Neuronal stem cell (in vitro differentiated cells): ENCODE measurements at regions not wholly inside any gene's neighbourhood (a gene's known extent, or its start where the extent isn't known, plus 50 kb on each side); places are given as distances from the start of the nearest gene placed in this dataset.

ENCODE experiments used
- DNase-seq: peaks from one replicate; pipeline ENCODE4 v3.0.0-alpha.2; 2013; ENCODE audit warnings: low spot score
- H2AFZ ChIP-seq: one replicate; pipeline ENCODE4 v1.6.1; 2013; ENCODE audit warnings: mild to moderate bottlenecking, low read length, inconsistent platforms
- H2AK5ac ChIP-seq: 2 replicates; pipeline ENCODE4 v1.6.1; 2013; ENCODE audit warnings: low read depth, mild to moderate bottlenecking, inconsistent platforms, low read length, moderate library complexity, mixed read lengths
- H2BK120ac ChIP-seq: 2 replicates; pipeline ENCODE4 v1.6.1; 2013; ENCODE audit warnings: low read depth, mild to moderate bottlenecking, inconsistent platforms, low read length, moderate library complexity, mixed read lengths
- H2BK12ac ChIP-seq: one replicate; pipeline ENCODE4 v1.6.1; 2013; ENCODE audit warnings: low read length, inconsistent platforms
- H2BK15ac ChIP-seq: 2 replicates; pipeline ENCODE4 v1.6.1; 2013; ENCODE audit warnings: mild to moderate bottlenecking, low read length, inconsistent platforms, mixed read lengths
- H2BK5ac ChIP-seq: one replicate; pipeline ENCODE4 v1.6.1; 2013; ENCODE audit warnings: inconsistent platforms, mild to moderate bottlenecking, low read length, moderate library complexity
- H3K14ac ChIP-seq: one replicate; pipeline ENCODE4 v1.6.1; 2013; ENCODE audit warnings: low read length, inconsistent platforms
- H3K18ac ChIP-seq: 2 replicates; pipeline ENCODE4 v1.6.1; 2013; ENCODE audit warnings: low read length, inconsistent platforms
- H3K23ac ChIP-seq: 2 replicates; pipeline ENCODE4 v1.6.1; 2013; ENCODE audit warnings: low read depth, mild to moderate bottlenecking, mixed read lengths, low read length, inconsistent platforms; ENCODE audit not compliant: poor library complexity
- H3K27ac ChIP-seq: replicated peaks from 3 replicates; pipeline ENCODE4 v1.5.1; 2013; ENCODE audit warnings: low read length, inconsistent platforms
- H3K27me3 ChIP-seq, 3 experiments: 2 replicates each; pipeline ENCODE4 v1.6.1; 2013; ENCODE audit warnings: low read length in 3 of 3, mild to moderate bottlenecking in 2 of 3, inconsistent platforms in 1 of 3, low read depth in 1 of 3, mixed read lengths in 1 of 3, moderate library complexity in 1 of 3; ENCODE audit not compliant: control insufficient read depth in 3 of 3, insufficient read depth in 3 of 3
- H3K36me3 ChIP-seq, 2 donors: replicated peaks in 1 of 2; 2 replicates each; pipeline ENCODE4 v1.6.1; 2013; ENCODE audit warnings: low read length in 2 of 2; ENCODE audit not compliant: control insufficient read depth in 2 of 2, insufficient read depth in 2 of 2
- H3K4ac ChIP-seq: 2 replicates; pipeline ENCODE4 v1.6.1; 2013; ENCODE audit warnings: inconsistent platforms, mild to moderate bottlenecking, low read length, moderate library complexity
- H3K4me1 ChIP-seq, 2 donors: 1 replicate in 1 of 2; 2 replicates in 1 of 2; pipeline ENCODE4 v1.6.1; 2013; ENCODE audit warnings: low read length in 2 of 2, low read depth in 1 of 2; ENCODE audit not compliant: control insufficient read depth in 2 of 2, insufficient read depth in 1 of 2
- H3K4me2 ChIP-seq: one replicate; pipeline ENCODE4 v1.6.1; 2013; ENCODE audit warnings: mild to moderate bottlenecking, low read length, inconsistent platforms; ENCODE audit not compliant: insufficient read depth, poor library complexity, severe bottlenecking
- H3K4me3 ChIP-seq, 2 donors: 2 replicates each; pipeline ENCODE4 v1.5.1; 2013; ENCODE audit warnings: low read length in 2 of 2, mild to moderate bottlenecking in 2 of 2, inconsistent platforms in 1 of 2, moderate library complexity in 1 of 2
- H3K79me1 ChIP-seq: one replicate; pipeline ENCODE4 v1.6.1; 2013; ENCODE audit warnings: low read depth, mild to moderate bottlenecking, inconsistent platforms, low read length, moderate library complexity
- H3K9ac ChIP-seq: one replicate; pipeline ENCODE4 v1.6.1; 2013; ENCODE audit warnings: mild to moderate bottlenecking, low read depth, low read length, inconsistent platforms; ENCODE audit not compliant: poor library complexity
- H3K9me3 ChIP-seq, 2 donors: replicated peaks in 1 of 2; 2 replicates each; pipeline versions ENCODE3 to v1.6.1; 2013; ENCODE audit warnings: low read length in 2 of 2, mild to moderate bottlenecking in 2 of 2, inconsistent platforms in 1 of 2, low read depth in 1 of 2, mixed read lengths in 1 of 2, moderate library complexity in 1 of 2; ENCODE audit not compliant: control insufficient read depth in 2 of 2, insufficient read depth in 1 of 2
- H4K8ac ChIP-seq: one replicate; pipeline ENCODE4 v1.6.1; 2013; ENCODE audit warnings: low read depth, mild to moderate bottlenecking, inconsistent platforms, low read length, moderate library complexity
- H4K91ac ChIP-seq: one replicate; pipeline ENCODE4 v1.6.1; 2013; ENCODE audit warnings: low read length, low read depth, mild to moderate bottlenecking, inconsistent platforms; ENCODE audit not compliant: poor library complexity
- WGBS, 2 donors: extraction: QIAGEN DNeasy Blood & Tissue Kit; methylation state at CpG; one replicate each; pipeline ENCODE4 v1.1.7; 2013; ENCODE audit warnings: missing lambda C conversion rate in 2 of 2, mixed read lengths in 1 of 2; ENCODE audit not compliant: insufficient read length in 2 of 2, insufficient replicate concordance in 1 of 2; ENCODE audit errors: extremely low coverage in 2 of 2; 5-methylcytosine and 5-hydroxymethylcytosine counted together

DNA sequence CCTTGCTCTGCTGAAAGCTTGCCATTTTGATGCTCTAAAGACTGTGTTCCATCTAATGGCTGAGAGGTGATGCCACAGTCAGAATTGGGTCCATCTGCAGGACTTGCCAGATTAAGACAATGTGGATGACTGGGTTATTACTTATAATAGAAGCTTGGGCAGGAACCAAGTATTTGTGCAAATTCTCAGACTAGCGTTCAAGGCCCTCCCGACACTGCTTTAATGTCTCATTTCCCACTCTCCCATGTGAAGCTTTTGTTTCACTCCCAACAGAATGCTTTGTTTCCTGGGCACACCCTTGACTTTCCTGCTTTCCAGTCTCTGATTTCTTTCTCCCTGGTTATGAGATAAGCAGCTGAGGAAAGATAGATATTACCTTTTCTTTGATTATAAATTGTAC is 215.8 kb downstream of the KCNS3 start:
- Histone ChIP-seq H3K27ac (no peak overlapping the region), H3K4ac (no peak overlapping the region), H3K9me3 (no peaks in the 10 kb centered on the region), H3K4me1 (no peaks in the 10 kb centered on the region), H2BK12ac (no peak overlapping the region), H3K9ac (no peak overlapping the region), H2AK5ac (no peak overlapping the region), H2BK5ac (no peak overlapping the region), H3K4me2 (no peak overlapping the region), H2BK15ac (no peak overlapping the region), H2AFZ (no peak overlapping the region), H3K4me3 (no peak overlapping the region), H4K8ac (no peak overlapping the region), H3K36me3 (no peaks in the 10 kb centered on the region), H3K14ac (no peak overlapping the region), H3K23ac (no peak overlapping the region), H2BK120ac (no peak overlapping the region), H3K79me1 (no peaks in the 10 kb centered on the region), H4K91ac (no peak overlapping the region), H3K18ac (no peak overlapping the region), H3K27me3 (no peaks in the 10 kb centered on the region)
- no CpG with 5 or more reads among the region's 2 CpGs for WGBS, 2 donors
- no peak for DNase-seq

DNA sequence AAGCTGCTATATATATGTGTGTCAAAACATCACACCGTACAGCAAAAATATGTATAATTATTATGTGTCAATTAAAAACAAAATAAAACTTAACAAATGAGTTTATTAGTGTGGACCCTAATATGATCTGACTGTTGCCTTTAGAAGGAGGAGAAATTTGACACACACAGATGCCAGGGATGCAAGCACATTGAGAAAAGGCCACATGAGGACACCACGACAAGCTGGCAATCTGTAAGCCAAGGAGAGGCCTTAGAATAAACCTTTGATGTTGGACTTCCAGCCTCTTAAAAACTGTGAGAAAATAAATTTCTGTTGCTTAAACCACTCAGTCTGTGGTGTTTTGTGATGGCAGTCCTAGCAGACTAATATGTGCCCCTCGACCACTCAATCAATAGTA is 214.7 kb downstream of the KCNS3 start:
- no peak overlapping the region for H3K14ac ChIP-seq
- H3K4me3 ChIP-seq: no peak overlapping the region
- no peak overlapping the region for H2BK12ac ChIP-seq
- no peak overlapping the region for H2AFZ ChIP-seq
- H3K4ac ChIP-seq: no peak overlapping the region
- H2BK120ac ChIP-seq: no peak overlapping the region
- no peak overlapping the region for H4K8ac ChIP-seq
- H3K4me1 ChIP-seq: no peaks in the 10 kb centered on the region
- H3K18ac ChIP-seq: no peak overlapping the region
- H4K91ac ChIP-seq: no peak overlapping the region
- WGBS, 2 donors: no CpG with 5 or more reads among the region's 3 CpGs
- no peak overlapping the region for H2AK5ac ChIP-seq
- DNase-seq: no peak
- H2BK5ac ChIP-seq: no peak overlapping the region
- H3K23ac ChIP-seq: no peak overlapping the region
- no peak overlapping the region for H2BK15ac ChIP-seq
- no peaks in the 10 kb centered on the region for H3K27me3 ChIP-seq
- no peak overlapping the region for H3K4me2 ChIP-seq
- H3K9ac ChIP-seq: no peak overlapping the region
- no peak overlapping the region for H3K27ac ChIP-seq
- H3K79me1 ChIP-seq: no peaks in the 10 kb centered on the region
- H3K36me3 ChIP-seq: no peaks in the 10 kb centered on the region
- H3K9me3 ChIP-seq: no peaks in the 10 kb centered on the region

DNA sequence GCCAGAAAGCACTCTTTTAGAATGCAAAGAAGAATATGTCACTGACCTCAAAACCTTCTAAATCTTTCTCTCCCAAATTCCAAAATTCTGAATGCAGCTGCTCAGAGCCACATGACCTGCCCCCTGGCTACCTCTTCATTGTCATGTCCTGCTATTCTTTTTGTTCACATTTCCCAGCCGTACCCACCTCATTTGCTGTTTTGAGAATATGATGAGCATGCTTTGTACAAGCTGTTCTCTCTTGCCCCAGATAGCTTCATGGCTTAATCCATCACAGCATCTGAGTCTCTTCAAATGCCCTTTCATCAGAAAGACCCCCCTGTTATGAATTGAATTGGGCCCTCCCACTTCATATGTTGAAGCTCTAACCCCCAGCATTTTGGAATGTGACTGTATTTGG is 214.3 kb downstream of the KCNS3 start:
- Histone ChIP-seq H3K14ac (no peak overlapping the region), H3K23ac (no peak overlapping the region), H3K36me3 (no peaks in the 10 kb centered on the region), H2BK12ac (no peak overlapping the region), H3K4me3 (no peak overlapping the region), H3K27ac (no peak overlapping the region), H3K18ac (no peak overlapping the region), H3K9ac (no peak overlapping the region), H3K4me2 (no peak overlapping the region), H2BK5ac (no peak overlapping the region), H3K79me1 (no peaks in the 10 kb centered on the region), H3K4me1 (no peaks in the 10 kb centered on the region), H3K4ac (no peak overlapping the region), H3K9me3 (no peaks in the 10 kb centered on the region), H2AFZ (no peak overlapping the region), H4K91ac (no peak overlapping the region), H3K27me3 (no peaks in the 10 kb centered on the region), H4K8ac (no peak overlapping the region), H2AK5ac (no peak overlapping the region), H2BK120ac (no peak overlapping the region), H2BK15ac (no peak overlapping the region)
- no peak for DNase-seq
- no CpG with 5 or more reads among the region's 1 CpG for WGBS, 2 donors

DNA sequence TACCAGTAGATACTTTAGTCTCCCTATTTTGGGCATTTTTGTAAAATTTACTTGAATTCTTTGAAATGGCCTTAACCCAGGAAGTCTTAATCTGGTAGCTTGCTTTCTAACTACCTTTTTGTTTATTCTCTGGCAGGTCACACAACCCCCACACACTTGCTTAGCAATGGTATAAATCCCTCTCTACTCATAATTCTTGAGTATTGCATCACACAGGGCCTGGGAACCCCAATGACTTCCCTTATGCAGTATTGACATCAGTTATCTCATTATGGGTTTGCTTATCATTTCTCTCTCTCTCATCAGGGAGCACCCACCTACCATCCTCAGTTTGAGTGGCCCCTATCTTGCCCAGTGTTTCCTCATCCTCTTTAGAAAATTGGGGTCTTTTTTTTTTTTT is 207.1 kb downstream of the KCNS3 start:
- Histone ChIP-seq H3K14ac (no peak overlapping the region), H2AFZ (no peak overlapping the region), H2AK5ac (no peak overlapping the region), H2BK12ac (no peak overlapping the region), H4K8ac (no peak overlapping the region), H3K79me1 (no peaks in the 10 kb centered on the region), H3K27me3 (no peaks in the 10 kb centered on the region), H3K36me3 (no peaks in the 10 kb centered on the region), H3K9ac (no peak overlapping the region), H3K27ac (no peak overlapping the region), H3K9me3 (no peaks in the 10 kb centered on the region), H3K23ac (no peak overlapping the region), H3K4ac (no peak overlapping the region), H3K18ac (no peak overlapping the region), H2BK120ac (no peak overlapping the region), H4K91ac (no peak overlapping the region), H3K4me1 (no peaks in the 10 kb centered on the region), H3K4me2 (no peak overlapping the region), H2BK15ac (no peak overlapping the region), H3K4me3 (no peak overlapping the region), H2BK5ac (no peak overlapping the region)
- DNase-seq: no peak
